ENCODE measurements at regions not wholly inside any gene's neighbourhood (a gene's known extent, or its start where the extent isn't known, plus 50 kb on each side); places are given as distances from the start of the nearest gene placed in this dataset.

DNA sequence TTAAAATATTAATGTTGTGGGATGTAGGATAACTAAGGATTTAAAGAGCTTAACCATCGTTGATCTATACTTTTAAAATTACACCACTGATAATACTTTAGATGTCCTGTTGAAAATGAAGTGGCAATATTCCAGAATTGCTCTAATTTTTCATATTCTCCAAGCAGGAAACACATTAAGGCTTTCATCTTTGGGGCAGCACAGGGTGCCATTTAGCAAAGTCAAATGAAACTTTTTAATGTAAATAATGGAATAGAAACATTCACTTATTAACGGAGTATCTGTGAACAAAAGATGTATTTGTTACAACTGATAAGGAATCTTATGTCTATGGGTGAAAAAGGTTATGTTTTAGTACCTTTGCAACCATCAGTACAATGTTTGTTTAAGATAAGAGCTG lies 50.0 kb upstream of the MIR17HG start:
- no peak for DNase-seq
